GM12891 (cell line): ENCODE measurements at regions not wholly inside any gene's neighbourhood (a gene's known extent, or its start where the extent isn't known, plus 50 kb on each side); places are given as distances from the start of the nearest gene placed in this dataset.

ENCODE experiments used
- DNase-seq: peaks from one replicate; pipeline ENCODE4 v3.0.0; 2011; ENCODE audit warnings: low spot score; ENCODE audit not compliant: insufficient read length
- FAIRE-seq: peaks from 2 replicates; lab custom pipeline; 2011; peaks lifted over from hg19 to GRCh38; lab: Jason Lieb, UNC
- PAX5 ChIP-seq: IDR thresholded peaks from 2 replicates; pipeline ENCODE4 v1.6.1; 2011; ENCODE audit warnings: low read length, moderate library complexity, mild to moderate bottlenecking; ENCODE audit not compliant: insufficient read depth, severe bottlenecking
- POLR2A ChIP-seq: IDR thresholded peaks from 2 replicates; pipeline ENCODE4 v1.6.1; 2011; ENCODE audit warnings: low read depth, low read length, control low read depth
- POLR2AphosphoS5 ChIP-seq: IDR thresholded peaks from 2 replicates; pipeline ENCODE4 v1.6.1; 2011; ENCODE audit warnings: low read depth, low read length, control low read depth
- POU2F2 ChIP-seq: IDR thresholded peaks from 2 replicates; pipeline ENCODE4 v1.6.1; 2011; ENCODE audit warnings: low read depth, mild to moderate bottlenecking, control low read depth, low read length, moderate library complexity
- SPI1 ChIP-seq: IDR thresholded peaks from 2 replicates; pipeline ENCODE4 v1.6.1; 2011; ENCODE audit warnings: low read depth, low read length, control low read depth
- TAF1 ChIP-seq: IDR thresholded peaks from 2 replicates; pipeline ENCODE4 v1.6.1; 2011; ENCODE audit warnings: low read depth, low read length, control low read depth

- FAIRE-seq (no peak), DNase-seq (no peak)
- TF ChIP-seq PAX5, result no peak
- no peak for TF ChIP-seq POLR2AphosphoS5
- TF ChIP-seq TAF1, result no peak
- TF ChIP-seq POU2F2, result no peak
- TF ChIP-seq SPI1, result no peak
- no peak for TF ChIP-seq POLR2A
Measured at GRCh38 chr19:30131722-30132291, 189.8 kb downstream of the URI1 start.

GRCh38 chr19:30132343-30133075 is 190.5 kb downstream of the URI1 start:
- no peak for DNase-seq
- FAIRE-seq, result no peak
- no peak for TF ChIP-seq POLR2A
- no peak for TF ChIP-seq POU2F2
- TF ChIP-seq PAX5, result no peak
- no peak for TF ChIP-seq POLR2AphosphoS5

- DNase-seq, result no peak
- TF ChIP-seq PAX5, result no peak
- no peak for TF ChIP-seq POU2F2
- no peak for TF ChIP-seq POLR2AphosphoS5
- FAIRE-seq, result no peak
Measured at GRCh38 chr19:30133803-30134202, 191.8 kb downstream of the URI1 start.

- TF ChIP-seq POU2F2, result no peak
- no peak for TF ChIP-seq TAF1
- TF ChIP-seq SPI1, result no peak
- no peak for FAIRE-seq
- DNase-seq, result no peak
Measured at GRCh38 chr19:30135093-30135757, 193.2 kb downstream of the URI1 start.

GRCh38 chr19:30135797-30136196 is 193.8 kb downstream of the URI1 start:
- DNase-seq, result no peak
- no peak for FAIRE-seq
- no peak for TF ChIP-seq POLR2A
- TF ChIP-seq PAX5, result no peak
- TF ChIP-seq TAF1, result no peak

GRCh38 chr19:30136611-30137195 is 194.7 kb downstream of the URI1 start:
- TF ChIP-seq SPI1 (no peak), PAX5 (no peak), POLR2A (no peak), TAF1 (no peak), POLR2AphosphoS5 (no peak), POU2F2 (no peak)
- no peak for DNase-seq
- FAIRE-seq, result no peak

GRCh38 chr19:30137747-30138146 is 195.7 kb downstream of the URI1 start:
- DNase-seq (no peak), FAIRE-seq (no peak)
- TF ChIP-seq POLR2A (no peak), POLR2AphosphoS5 (no peak), SPI1 (no peak), POU2F2 (no peak), TAF1 (no peak), PAX5 (no peak)

- DNase-seq, result no peak
- TF ChIP-seq POU2F2 (no peak), POLR2A (no peak), TAF1 (no peak), POLR2AphosphoS5 (no peak)
- FAIRE-seq, result no peak
Measured at GRCh38 chr19:30144242-30144758, 202.3 kb downstream of the URI1 start.

- FAIRE-seq, result no peak
- no peak for TF ChIP-seq TAF1
- no peak for TF ChIP-seq SPI1
- TF ChIP-seq PAX5, result no peak
- no peak for TF ChIP-seq POLR2AphosphoS5
- TF ChIP-seq POU2F2, result no peak
- no peak for TF ChIP-seq POLR2A
- no peak for DNase-seq
Measured at GRCh38 chr19:30144802-30145201, 202.8 kb downstream of the URI1 start.

GRCh38 chr19:30145467-30145866 is 203.4 kb downstream of the URI1 start:
- TF ChIP-seq POLR2A (no peak), SPI1 (no peak), PAX5 (no peak), POLR2AphosphoS5 (no peak), TAF1 (no peak), POU2F2 (no peak)
- no peak for DNase-seq
- no peak for FAIRE-seq

GRCh38 chr19:30146346-30146745 is 204.3 kb downstream of the URI1 start:
- FAIRE-seq (no peak), DNase-seq (no peak)
- no peak for TF ChIP-seq TAF1
- no peak for TF ChIP-seq POLR2A
- no peak for TF ChIP-seq SPI1
- no peak for TF ChIP-seq POLR2AphosphoS5
- no peak for TF ChIP-seq POU2F2
- no peak for TF ChIP-seq PAX5
